Left colon (tissue), 2 donors: ENCODE measurements at regions not wholly inside any gene's neighbourhood (a gene's known extent, or its start where the extent isn't known, plus 50 kb on each side); places are given as distances from the start of the nearest gene placed in this dataset.
A peak's percentile ranks its signal among the peaks of the same experiment; 100 is the strongest.
"Not testable (repeated sequence)": the region's sequence is repeated elsewhere in the genome, so short reads cannot be mapped to it uniquely, and the experiment has no call there.

Experiments used
- ATAC-seq: fragments of 200-7000 bp; cut with Tn5 transposase; one replicate; pipeline ENCODE4 v1.9.1; 2020; ENCODE audit warnings: mild to moderate bottlenecking, moderate library complexity
- DNase-seq, 2 donors: peaks; one replicate each; pipeline ENCODE4 v3.0.0-alpha.2; 2020
- intact Hi-C, 2 donors: fragments of 100-400 bp; cut with DNase I in 1 of 2; cut with micrococcal nuclease in 1 of 2; formaldehyde crosslinking; loops; one replicate each; pipeline versions ENCODE4 v1.11.2 to v1.14.0; 2022; cut with DNase I, micrococcal nuclease
- donor health status: DM: no; HTN: no; CAD: no.
- donor health status: DM: yes; HTN: yes; CAD: no.

DNA sequence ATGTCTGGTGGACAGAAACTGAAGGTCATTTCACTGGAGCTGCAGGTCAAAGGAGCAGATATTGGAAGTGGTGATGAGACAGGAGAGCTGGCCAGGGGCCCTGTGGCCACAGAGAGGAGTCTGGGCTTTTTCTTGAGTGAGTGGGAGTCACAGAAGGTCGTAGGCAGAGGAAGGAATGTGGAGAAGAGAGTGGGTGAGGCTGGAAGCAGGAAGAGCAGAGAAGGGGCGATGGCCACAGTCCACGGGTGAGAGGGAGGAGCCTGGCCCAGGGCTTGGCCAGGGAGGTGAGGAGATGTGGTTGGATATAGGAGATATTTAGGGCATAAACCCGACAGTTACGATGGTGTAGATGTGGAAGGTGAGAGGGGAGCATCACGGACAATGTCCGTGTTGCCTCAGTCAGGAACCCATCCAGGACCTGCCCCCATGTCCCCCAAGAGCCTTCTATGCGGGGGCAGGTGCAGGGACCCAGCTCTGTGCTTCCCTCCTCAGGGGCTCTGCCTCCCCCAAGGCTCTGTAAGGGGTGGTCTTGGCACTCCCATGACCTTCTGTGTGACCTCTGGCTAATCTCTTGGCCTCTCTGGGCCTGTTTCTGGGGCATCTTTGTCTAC is 150.5 kb upstream of the PTPN1 start:
- peak; percentile 66 for ATAC-seq
- no peak for DNase-seq
- intact Hi-C loops: no loop called here

DNA sequence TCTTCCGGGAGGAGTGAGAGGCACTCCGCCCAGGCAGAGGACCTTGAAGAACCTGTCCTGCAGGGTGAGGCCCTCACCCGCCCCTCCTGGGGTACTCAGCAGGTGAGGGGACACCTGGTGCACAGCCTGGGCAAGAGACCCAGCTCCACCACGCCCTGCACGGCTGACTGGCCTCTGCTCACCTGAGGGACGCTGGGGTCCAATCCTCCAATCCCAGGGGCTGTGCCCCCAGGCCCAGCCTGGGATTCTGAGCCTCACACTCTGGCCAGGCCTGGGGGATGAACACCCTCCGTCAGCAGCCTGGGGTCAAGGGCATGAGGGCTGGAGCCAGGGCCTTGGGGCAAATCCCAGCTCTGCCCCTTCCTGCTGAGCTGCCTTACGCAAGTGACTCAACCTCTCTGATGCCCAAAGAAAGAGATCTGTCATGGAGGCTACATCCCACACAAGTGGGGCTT is 149.9 kb upstream of the PTPN1 start:
- intact Hi-C loops: no loop called here
- ATAC-seq: peak; percentile 84
- DNase-seq: peak; percentile 62 to 80

DNA sequence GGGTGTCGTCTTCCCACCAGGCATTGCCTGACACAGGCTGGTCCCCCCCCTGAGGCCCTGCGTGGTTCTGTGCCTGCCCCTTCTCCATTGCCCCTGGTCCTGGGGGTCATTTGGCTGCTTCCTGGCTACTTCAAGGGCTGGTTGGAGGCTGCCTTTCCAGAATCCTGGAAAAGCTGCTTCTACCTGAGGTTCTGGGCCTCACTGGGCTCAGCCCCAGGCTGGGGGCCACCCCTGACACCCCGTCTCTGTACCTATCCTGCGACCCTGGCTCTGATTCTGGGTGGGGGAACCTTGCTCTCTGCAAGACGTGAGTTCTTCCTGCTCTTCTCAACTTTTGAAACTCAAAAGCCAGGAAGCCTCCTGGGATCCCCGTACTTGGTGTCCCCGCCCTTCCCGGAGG is 149.3 kb upstream of the PTPN1 start:
- intact Hi-C loops: no loop called here
- DNase-seq (no peak), ATAC-seq (peak; percentile 33)

DNA sequence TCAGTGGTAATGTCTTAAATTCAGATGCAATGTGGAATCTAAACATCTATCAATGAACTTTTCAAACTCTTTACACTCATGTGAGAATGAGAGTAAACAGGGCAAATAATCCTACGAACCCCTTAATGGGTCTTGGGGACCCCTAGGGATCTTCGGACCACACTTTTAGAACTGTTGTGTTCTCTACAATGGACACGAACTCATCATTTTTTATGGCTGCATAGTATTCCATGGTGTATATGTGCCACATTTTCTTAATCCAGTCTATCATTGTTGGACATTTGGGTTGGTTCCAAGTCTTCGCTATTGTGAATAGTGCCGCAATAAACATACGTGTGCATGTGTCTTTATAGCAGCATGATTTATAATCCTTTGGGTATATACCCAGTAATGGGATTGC is 148.0 kb upstream of the PTPN1 start:
- intact Hi-C loops: not testable (repeated sequence)

DNA sequence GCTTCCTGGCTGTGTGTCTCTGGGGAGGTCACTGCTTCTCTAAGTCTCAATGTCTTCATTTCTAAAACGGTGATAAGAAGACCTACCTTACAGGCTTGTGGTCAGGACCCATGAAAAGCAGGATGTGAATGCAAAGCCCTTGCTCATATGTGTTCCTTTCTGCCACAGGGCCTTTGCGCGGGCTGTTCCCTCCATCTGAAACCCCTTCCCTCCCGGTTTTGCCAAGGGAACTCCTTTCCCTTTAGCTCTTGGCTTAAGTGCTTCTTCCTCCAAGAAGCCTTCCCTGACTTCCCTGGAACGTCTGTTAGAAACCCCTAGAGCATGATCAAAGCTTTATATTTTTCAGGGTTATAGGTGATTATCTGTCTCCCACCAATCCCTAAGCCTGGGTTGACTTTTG is 147.2 kb upstream of the PTPN1 start:
- intact Hi-C loops: no loop called here
- ATAC-seq (no peak), DNase-seq (no peak)

More for the DNA sequence above, 148.0 kb upstream of the PTPN1 start:
- not testable (repeated sequence) for ATAC-seq, DNase-seq

DNA sequence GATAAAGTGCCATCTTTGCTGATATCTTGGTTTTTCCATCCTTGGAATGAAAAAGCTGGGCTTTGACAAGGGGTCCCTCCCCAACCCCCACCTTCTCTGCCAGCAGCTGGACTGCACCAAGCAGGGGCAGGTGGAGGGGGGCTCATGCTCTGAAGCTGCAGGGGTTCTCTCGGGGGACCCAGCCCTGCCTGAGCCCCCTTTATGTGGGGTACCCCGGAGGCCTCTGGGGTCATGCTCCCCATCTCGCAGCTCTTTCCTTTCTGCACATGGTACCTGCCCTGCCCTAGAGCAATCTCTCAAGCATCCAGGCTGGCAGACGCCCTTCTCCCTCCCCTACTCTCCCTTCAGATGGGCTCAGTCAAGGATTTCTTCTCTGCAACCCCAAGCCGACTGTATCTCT is 146.7 kb upstream of the PTPN1 start:
- no peak for ATAC-seq
- intact Hi-C loops: no loop called here
- peak in 1 of 2 donors; percentile 5 for DNase-seq

DNA sequence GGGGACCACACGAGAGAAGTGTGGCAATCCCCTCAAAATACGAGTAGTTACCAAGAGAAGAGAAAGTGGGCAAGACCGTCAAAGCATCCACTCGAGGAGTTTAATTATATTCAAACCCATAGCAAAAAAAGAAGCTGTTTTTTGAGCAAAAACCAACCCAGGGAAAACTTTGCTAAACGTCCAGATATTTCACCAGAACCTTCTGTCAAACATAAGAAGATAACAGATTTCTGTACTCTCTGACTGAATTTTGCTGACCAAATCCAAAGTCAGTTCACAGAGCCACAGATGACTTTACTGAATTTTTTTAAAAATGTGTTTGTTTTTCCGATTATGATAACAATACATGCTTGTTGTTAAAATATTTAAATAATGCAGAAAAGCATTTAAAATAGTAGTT is 145.6 kb upstream of the PTPN1 start:
- DNase-seq: no peak
- intact Hi-C loops: no loop called here
- ATAC-seq: no peak

DNA sequence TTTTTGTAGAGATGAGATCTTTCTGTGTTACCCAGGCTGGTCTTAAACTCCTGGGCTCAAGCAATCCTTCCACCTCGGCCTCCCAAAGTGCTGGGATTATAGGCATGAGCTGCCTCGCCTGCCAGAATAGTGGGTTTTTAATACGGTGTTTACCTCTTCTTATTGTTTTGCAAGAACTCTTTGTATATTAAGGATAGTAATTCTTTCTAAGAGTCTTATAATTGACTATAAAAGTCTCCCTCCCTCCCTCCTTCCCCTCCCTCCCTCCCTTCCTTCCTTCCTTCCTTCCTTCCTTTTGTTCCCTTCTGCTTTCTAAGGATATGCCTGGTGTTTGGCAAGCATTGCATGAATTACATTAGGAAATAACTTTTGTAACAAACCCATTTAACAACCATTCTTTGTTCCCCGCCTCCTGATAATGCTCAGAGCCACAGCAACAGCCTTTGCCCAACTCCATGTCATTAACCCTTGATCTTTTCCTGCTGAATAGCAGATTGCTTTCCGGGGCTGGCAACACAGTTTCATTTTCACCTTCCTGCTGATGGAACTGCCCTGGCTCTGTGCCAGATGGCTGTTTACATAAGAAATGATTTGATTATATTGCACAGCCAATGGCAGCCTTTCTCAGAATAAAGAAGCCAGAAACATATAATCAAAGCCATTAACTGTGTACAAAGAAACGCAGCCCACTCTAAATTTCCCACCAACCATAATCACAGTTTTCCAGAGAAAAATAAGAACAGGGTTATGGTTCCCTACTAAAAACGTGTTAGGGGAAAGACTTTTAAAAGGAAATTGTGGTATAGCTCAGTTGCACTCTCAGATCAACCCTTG is 143.7 kb upstream of the PTPN1 start:
- DNase-seq (peak; percentile 93 to 95), ATAC-seq (peak; percentile 76)
- intact Hi-C loops: no loop called here

DNA sequence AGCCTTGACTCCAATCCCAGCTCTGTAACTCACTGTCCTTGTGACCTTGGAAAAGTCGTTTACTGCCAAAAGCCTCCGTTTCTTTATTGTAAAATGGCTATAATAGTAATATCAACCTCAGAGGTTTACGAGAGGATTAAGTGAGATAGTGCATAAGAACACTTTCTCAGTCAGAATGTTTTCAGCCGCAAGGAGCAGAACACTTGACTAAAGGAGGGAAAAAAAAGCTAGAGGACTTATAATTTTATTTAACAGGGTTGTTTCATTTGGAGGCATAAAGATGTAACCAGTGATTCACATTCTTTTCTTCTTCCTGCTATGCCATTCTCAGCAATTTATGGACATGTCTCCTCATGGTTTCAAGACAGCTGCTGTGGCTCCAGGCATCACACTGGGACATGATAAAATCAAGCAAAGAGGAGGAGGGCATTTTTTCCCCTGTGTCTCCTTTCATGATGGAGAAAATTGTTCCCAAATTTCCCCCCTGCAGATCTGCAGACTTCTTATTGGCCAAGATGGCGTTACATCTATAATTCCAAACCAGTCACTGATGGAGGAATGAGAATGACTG is 143.0 kb upstream of the PTPN1 start:
- peak in 1 of 2 donors; percentile 4 for DNase-seq
- peak; percentile 38 for ATAC-seq
- intact Hi-C loops: no loop called here

DNA sequence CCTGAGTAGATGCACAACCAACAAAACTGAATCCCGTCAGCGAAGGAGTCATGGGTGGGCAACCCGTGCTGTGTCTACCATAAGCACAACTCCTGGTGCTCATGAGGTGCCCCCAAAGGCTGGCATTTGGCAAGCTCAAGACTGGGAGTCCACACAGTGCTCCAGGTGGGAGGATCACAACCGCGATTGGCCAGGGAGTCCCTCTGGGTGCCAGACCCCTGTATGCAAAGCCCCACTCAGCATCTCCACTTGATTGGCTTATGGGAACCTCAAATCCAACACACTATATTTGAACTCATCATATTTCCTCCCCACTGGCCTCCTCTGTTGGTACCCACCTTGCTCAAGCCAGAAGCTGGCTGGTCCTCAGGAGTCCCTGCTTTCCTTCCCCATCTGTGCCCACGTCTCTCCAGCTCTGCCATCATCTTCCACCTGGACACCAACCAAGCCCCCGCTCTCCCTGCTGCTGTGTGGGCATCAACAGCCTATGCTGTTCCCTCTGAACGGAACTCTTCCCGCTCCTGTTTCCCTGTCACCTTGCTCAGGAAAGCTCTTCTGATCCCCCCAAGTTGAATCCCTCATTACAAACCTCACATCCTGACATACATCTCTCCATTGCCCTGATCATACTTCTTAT is 142.3 kb upstream of the PTPN1 start:
- DNase-seq (no peak), ATAC-seq (no peak)
- intact Hi-C loops: no loop called here

DNA sequence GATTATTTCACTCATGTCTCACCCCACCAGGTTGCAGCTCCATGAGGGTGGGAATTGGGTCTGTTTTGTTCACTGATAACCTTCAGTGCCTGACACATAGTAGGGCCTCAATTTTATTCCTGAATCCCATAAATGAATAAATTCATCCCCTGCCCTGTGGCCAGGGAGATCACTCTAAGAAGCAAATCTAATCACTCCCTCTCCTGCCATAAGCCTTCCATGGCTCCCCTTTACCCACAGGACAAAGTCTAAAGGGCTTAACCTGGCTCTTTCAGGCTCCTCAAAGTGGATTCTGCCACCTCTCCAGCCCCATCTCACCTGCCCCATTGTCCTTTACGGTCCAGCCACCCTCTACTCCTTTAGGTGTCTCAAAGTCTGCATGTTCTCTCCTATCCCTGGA is 141.8 kb upstream of the PTPN1 start:
- intact Hi-C loops: no loop called here
- no peak for DNase-seq
- peak; percentile 12 for ATAC-seq

DNA sequence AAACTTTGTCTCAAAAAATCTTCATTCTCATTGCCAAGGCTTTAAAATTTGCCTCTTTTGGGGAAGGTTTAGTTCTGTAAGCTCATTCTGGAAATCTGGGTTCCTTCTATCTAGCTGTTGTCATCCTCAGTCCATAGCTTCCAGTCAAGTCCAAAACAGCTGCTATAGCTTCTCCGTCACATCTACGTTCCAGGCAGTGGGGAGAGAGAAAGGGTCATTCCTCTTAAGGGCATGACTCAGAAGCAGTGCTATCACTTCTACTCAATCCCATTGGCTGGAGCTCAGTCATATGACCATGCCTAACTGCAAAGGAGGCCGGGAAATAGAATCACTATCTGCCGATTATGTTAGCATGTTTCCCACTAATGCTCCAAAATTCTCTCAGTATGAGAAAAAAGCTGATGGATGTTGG is 141.4 kb upstream of the PTPN1 start:
- DNase-seq (no peak), ATAC-seq (no peak)

DNA sequence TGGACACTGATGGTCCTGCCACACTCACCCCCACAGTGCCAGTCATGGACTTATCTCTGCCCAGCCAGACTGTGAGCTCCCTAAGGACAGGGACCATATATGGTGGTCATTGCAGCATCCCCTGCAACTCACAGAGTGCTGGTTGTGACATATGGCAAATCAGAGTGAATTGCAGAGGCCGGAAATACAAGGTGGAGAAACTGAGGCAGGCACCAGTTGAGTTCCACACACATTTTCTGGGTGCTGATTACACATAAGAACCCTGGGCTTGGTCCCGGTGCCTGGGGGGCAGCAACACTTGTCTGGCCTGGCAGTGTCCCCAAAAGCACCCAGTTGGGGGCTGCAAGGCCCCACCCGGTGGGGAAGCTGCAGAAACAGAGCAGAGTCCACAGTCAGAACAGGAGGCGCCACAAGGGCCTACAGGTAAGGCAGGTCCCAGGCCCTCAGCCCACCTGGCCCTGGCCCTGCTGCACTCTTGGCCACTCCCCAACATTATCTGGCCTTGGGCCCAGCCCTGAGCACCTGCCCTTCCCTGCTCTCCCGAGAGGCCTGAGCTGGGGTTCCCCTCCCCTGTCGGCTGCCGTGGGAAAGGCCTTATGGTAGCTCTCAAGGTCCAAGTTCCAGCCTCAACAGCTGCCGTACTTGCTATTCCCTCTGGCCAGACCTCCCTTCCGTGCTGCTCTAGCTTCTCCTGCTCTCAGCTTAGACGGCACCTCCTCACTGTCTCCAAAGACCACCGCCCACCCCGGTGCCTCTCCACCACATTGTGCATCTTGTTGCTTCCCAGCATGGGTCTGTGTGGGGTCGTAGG is 140.8 kb upstream of the PTPN1 start:
- ATAC-seq (peak; percentile 83), DNase-seq (peak; percentile 89 to 95)
- intact Hi-C loops: loop anchor here in 1 of 2 donors (10.0 kb wide), 1 partner anchor 175 kb away; the partner anchor contains the start of gene CEBPB

More for the DNA sequence above, 141.4 kb upstream of the PTPN1 start:
- intact Hi-C loops: no loop called here

DNA sequence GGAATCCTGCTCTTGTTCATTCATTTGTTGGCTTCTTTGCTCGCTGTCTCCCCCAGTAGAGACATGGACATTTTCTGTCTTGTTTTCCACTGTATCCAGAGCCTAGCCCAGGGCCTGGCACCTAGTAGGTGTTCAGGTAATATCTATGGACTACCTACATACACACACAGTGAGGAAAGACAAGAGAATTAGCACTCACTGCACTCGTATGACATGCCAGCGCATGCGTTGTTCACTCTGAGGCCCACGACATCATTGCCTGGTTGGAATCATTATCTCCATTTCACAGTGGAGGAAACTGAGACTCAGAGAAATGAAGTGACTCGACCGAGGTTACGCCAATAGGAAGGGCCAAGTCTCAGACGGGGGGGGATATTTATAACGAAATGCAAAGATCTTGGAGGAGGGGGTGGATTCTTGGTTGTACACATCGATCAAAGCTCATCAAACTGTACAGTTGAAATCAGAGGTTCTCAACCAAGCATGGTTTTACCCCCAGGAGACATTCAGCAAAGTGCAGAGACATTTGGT is 140.1 kb upstream of the PTPN1 start:
- DNase-seq (no peak), ATAC-seq (no peak)
- intact Hi-C loops: loop anchor here in 1 of 2 donors (10.0 kb wide), 1 partner anchor 175 kb away; the partner anchor contains the start of gene CEBPB

DNA sequence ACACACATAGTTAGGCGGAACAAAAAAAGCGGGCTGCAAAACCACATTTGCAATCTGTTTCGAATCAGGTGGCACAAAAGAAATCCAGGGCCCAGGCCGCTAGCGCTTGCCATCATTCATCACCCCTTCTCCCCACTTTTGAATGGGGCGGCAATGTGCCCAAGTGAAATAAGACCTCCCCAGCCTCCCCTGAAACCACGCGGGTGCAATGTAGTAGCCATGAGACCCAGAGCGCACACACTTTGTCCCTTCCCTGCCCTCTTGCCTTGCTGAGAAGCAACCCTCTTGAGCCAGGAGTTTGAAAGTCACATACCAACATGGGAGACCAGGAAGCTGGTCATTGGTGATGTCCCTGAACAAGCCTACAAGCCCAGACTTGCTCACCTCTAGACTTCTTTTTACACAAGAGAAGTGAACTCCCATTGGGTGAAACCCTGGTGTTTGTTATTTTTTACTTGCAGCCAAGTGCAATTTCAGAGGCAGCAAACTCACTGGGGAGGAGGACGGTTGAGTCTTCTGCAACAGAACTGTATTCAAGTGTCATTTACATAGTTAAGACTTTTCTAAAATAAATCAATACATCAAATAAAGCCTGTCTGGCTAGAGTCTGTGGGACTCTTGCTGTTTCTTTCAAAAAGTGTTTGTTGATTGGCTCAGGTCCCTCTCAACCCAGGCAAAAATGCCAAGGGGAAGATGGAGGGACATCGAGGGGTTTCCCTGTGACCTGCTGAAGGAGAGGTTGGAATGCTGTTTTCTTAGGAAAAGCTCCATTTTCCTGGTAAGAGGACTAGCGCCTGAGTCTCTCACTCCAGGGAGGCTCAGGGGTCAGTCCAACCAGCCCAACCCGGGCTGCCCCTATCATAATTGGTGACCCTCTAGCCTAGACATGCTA is 138.1 kb upstream of the PTPN1 start:
- no peak for ATAC-seq
- intact Hi-C loops: loop anchor here in 1 of 2 donors (10.0 kb wide), 1 partner anchor 177 kb away; the partner anchor contains the start of gene CEBPB
- no peak for DNase-seq

DNA sequence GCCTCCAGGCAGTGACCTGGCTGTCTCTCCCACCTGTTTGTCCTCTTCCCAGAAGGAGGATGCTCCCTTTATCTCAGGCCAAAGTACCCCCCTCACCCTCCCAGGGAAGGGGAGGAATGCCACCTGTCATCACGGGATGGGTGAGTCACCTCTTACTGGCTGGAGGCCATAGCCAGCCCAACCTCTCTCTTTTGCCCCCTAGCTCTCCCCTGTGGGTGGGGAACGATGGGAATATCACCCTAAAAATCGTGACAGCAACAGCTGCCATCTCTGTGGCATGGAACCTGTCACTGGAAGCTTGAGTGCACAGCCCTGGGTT is 137.5 kb upstream of the PTPN1 start:
- ATAC-seq (peak; percentile 10), DNase-seq (no peak)
- intact Hi-C loops: loop anchor here in 1 of 2 donors (10.0 kb wide), 1 partner anchor 178 kb away; the partner anchor contains the start of gene CEBPB

DNA sequence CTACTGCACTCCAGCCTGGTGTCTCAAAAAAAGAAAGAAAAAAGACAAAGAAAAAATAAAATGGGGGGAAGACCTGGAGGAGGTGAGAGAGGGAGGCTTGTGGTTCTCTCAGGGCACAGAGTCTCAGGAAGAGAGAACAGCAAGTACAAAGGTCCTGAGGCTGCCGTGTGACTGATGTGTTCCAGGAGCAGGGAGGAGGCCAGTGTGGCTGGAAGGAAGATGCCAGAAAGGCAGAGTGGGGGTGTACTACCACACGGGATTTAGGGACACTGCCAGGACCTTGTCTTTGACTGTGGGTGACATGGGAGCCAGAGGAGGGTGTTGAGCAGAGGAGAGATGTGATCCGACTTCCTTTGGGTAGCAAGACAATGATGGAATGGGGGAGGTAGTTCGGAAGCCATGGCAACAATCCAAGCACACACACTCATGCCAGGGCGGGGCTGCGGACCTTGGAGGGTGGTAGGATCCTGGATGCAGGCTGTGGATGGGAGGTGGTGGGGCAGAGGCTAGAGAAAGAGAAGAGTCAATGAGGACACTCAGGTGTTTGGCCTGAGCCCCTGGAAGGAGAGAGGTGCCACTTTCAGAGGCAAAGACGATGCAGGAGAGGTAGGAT is 136.4 kb upstream of the PTPN1 start:
- DNase-seq (no peak), ATAC-seq (peak; percentile 6)
- intact Hi-C loops: loop anchor here in 1 of 2 donors (10.0 kb wide), 1 partner anchor 179 kb away; the partner anchor contains the start of gene CEBPB
